Iris pigment epithelial cell (primary cell): ENCODE measurements at regions not wholly inside any gene's neighbourhood (a gene's known extent, or its start where the extent isn't known, plus 50 kb on each side); places are given as distances from the start of the nearest gene placed in this dataset.
"Not testable (repeated sequence)": the region's sequence is repeated elsewhere in the genome, so short reads cannot be mapped to it uniquely, and the experiment has no call there.

Experiments
- DNase-seq: peaks from one replicate; pipeline ENCODE4 v3.0.0-alpha.2; 2011; ENCODE audit warnings: low read depth

DNA sequence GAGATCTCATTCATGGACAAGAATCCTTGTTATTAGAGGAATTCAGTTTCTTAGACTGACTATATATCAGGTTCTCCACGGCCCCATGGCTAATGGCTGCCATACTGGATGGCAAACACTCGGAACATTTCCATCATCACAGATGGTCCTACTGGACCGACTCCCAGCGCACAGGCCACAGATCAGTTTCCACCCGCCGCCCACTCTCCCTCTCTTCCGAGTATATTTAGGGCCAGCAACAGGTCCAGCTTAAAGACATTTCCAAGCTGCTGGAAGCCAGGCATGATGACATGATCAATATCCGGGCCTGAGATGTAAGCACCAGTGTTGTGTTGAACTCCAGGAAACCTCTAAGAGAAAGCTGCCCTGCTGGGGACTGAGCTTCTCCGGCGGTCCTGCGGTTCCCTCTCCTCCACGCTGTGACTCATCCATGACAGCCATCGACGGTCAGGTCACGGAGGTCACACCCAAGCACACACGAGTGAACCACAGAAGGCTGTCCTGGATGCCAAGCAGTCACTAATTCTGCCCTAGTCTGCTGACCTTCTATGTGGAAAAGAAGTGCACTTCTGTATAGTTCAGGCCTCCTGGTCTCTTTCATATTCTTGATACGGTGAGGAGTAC, 64.4 kb upstream of the LPCAT1 start:
- DNase-seq = not testable (repeated sequence)

GRCh38 chr5:1583081-1583875, 59.5 kb upstream of the LPCAT1 start:
- DNase-seq = not testable (repeated sequence)

- DNase-seq = not testable (repeated sequence)
These were observed 55.6 kb upstream of the LPCAT1 start for GRCh38 chr5:1579389-1579788.

DNA sequence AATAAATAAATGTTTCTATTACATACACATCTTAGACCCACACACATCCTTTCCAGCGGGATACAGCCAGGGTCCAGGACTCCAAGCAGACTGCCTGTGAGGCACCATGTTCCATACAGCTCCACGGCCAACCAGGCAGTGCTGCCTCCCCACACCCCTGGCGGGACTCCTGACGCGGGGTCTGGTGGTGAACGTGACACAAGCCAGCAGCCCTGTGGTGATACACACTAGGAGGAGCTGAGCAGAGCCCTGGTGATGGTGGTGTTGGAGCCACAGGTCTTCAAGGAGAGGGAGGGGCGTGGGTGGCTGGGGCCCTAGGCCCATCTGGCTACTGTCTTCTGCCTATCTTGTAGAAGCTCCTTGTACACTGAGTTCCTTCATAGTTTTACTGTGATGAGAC, 53.1 kb upstream of the LPCAT1 start:
- not testable (repeated sequence) for DNase-seq

- DNase-seq = not testable (repeated sequence)
These were observed 52.4 kb upstream of the LPCAT1 start for GRCh38 chr5:1575991-1576714.

DNA sequence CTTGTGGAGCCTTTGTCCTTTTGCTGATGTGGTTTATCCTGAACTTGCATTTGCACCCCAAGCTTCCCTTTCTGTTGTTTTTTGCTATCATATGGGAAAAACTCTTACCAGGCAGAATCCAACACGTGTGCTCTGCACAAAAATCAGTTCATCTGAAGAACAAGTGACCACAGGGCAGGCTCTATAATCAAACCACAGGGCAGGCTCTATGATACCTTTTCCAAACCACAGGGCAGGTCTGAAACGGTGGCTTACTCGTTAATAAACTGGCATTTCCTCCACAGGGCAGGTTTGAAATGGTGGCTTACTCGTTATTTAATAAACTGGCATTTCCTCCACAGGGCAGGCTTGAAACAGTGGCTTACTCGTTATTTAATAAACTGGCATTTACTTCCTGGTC, 51.7 kb upstream of the LPCAT1 start:
- DNase-seq = not testable (repeated sequence)

GRCh38 chr5:1574023-1574318, 50.2 kb upstream of the LPCAT1 start:
- not testable (repeated sequence) for DNase-seq

DNA sequence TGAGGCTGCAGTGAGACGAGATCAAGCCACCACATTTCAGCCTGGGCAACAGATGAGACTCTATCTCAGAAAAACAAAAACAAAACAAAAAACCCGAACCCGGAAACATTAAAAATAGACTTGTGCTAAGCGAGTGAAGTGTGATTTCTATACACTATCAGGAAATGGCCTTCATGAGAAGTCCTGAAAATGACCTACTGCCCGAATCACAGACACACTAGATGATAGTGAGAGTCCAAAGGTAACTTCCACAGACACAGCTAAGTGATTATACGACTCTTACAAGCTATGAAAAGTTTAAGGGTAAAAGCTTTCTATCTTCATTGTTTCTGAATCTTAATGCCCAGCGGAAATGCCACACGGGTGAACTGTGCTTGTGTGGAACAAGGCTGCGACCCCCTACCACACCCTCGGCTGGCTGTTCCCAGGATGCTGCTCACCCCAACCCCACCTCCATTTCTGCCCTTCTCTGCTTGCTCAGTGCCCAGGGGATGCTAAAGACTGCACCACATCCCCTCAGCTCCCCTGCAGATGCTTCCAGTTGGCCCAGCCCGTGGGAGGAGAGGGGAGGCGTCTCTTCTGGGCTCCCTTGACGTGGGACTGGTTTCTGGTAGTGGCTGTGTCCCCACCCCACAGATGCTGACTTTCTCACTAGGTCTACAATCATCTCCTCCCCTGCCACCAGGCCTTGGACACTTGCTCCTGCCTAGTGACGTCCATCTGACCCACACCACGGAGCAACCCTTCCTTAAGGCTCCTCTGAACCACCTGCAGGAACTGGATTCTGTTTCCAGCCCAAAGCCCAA, 49.7 kb upstream of the LPCAT1 start:
- not testable (repeated sequence) for DNase-seq
